HG03378 (cell line): ENCODE measurements at regions not wholly inside any gene's neighbourhood (a gene's known extent, or its start where the extent isn't known, plus 50 kb on each side); places are given as distances from the start of the nearest gene placed in this dataset.
"Not testable (repeated sequence)": the region's sequence is repeated elsewhere in the genome, so short reads cannot be mapped to it uniquely, and the experiment has no call there.

Experiments used
- ATAC-seq: cut with Tn5 transposase; IDR thresholded peaks from one replicate; pipeline ENCODE4 v1.9.1; 2021; ENCODE audit warnings: mild to moderate bottlenecking, moderate library complexity; ENCODE audit not compliant: unreplicated experiment

GRCh38 chr2:146584316-146584715 lies 1260.5 kb upstream of the ACVR2A start:
- ATAC-seq = no peak

DNA sequence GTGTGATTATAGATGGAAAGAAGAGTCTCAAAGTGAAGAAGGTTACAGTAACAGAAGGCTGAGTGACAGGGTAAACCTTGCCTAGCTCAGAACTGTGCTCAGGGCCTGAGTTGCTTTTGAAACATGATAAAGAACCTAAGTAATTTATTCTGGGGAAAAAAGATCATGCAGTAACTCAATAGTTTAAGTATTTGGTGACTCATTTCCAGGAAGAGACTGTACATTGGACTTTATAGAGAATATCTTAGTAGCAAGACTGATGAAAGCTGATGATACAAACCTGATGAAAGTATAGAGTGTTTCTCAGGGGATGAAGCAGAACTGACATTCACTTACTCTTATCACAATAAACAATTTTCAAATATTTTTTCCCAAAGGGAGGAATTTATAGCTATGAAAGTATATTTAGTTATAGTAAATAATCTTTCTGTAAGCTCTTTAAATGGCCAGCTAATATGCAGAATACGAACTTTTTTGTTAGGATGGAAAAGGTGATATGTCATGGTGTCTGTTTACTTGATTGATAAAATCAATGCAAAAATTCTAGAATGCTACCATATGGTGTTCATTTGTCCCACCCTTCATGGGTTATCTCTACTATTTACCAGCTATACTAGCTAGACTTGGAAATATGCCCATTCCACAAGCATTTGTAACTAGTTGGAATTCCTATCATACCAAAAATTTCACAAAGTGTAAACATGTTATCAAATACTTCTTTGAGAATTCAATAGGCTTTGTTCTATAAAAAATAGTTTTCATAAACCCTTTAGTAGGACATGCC lies 1265.5 kb upstream of the ACVR2A start:
- no peak for ATAC-seq

GRCh38 chr2:146576339-146577111 lies 1268.3 kb upstream of the ACVR2A start:
- no peak for ATAC-seq

DNA sequence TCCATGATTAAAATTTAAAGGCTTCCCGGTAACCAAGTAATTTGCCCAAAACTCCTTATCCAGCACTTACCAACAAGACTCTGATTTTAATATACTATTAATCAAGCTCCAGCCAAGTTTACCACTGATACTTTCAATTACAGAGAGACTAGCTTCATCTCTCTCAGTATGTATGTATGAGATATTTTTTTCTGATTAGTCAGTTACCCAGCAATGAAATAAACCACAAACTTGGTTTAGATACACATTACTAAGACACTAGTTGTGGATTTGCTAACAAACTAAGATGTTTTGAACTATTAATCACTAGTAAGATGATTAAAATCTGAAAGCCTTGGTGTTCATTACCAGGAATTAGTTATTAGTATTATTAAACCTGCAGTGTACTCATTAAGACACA lies 1272.2 kb upstream of the ACVR2A start:
- no peak for ATAC-seq

DNA sequence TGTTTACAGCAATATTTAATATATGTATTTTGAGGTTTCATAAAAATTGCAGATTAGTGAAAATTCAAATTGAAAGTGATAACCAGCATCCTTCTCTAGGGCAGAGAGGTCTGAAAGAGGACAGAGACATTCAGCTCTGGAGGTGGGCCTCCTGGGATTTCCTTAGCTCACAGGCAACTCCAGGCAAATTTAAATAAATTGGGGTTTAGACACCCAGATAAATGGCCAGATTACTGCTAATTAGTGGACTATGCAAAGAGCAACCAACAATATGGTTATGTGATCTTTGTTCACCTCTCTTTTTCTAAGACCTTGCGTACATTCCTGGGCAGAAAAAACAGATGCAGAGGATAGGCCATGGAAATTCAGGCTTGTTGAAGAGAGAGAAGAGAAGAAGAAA lies 1282.8 kb upstream of the ACVR2A start:
- ATAC-seq = no peak

GRCh38 chr2:146547236-146547635 lies 1297.6 kb upstream of the ACVR2A start:
- ATAC-seq = no peak

DNA sequence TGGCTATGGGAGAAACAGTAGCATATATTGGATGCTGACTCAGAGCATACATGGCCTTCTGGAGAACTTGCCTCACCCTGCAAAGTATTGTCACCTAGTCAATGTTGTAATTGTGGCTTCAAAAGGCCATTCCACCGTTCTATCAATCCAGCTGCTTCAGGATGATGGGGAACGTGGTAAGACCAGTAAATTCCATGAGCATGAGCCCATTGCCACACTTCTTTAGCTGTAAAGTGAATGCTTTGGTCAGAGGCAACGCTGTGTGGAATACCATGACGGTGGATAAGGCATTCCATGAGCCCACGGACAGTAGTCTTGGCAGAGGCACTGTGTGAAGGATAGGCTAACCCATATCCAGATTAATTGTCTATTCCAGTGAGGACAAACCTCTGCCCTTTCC lies 1300.1 kb upstream of the ACVR2A start:
- no peak for ATAC-seq

- ATAC-seq = no peak
These were observed 1302.9 kb upstream of the ACVR2A start for GRCh38 chr2:146541896-146542295.

DNA sequence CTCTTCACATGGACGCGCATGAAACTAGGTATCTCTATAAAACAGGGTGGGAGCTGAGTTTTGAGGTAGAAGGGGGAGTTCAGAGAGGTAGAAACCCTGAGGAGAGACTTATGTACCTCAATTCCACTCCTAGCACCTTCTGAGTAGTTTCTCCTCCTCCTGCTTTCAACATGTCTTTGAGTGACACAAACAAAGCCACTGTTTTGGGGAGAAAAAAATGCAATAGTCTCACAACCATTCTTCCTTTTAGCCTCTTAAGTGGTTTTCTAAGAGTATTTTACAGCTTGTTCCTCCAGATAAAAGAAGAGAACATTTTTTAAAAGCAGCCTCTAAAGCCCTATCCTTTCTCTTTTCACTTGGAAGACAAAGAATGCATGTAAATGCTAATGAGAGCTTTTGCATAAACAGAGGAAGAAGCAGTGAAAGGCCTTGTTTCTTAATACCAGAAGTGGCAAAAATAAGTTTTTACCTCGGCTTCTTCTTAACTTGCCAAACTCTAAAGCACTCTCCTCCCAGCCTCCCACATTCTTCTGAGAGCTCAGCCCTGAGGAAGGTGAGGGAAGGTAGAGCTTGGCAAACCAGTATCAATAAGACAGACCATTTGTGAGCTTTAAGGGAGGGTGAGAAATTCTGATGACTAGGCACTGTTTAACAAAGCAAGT lies 1304.4 kb upstream of the ACVR2A start:
- no peak for ATAC-seq

DNA sequence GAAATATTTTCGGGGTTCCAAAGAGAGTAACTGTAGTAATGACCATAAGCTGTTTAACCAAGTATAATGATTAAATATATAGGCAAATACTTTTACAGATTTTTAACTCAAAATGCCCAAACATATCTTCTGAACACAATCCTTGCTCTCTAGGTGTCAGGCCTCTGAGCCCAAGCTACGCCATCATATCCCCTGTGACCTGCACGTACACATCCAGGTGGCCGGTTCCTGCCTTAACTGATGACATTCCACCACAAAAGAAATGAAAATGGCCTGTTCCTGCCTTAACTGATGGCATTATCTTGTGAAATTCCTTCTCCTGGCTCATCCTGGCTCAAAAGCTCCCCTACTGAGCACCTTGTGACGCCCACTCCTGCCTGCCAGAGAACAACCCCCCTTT lies 1305.1 kb upstream of the ACVR2A start:
- not testable (repeated sequence) for ATAC-seq

DNA sequence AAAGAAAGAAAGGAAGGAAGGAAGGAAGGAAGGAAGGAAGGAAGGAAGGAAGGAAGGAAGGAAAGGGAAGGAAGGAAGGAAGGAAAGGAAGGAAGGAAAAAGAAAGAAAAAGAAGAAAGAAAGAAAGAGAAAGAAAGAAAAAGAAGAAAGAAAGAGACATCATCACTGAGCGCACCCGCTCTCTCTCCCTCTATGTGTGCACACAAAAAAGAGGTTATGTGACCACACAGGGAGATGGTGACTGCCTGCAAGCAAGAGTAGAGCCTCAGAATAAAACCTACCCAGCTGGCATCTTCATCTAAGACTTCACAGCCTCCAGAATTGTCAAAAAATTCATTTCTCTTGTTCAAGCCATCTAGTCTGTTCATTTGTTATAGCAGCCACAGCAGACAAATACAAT lies 1307.4 kb upstream of the ACVR2A start:
- ATAC-seq = no peak

- ATAC-seq = no peak
These were observed 1312.2 kb upstream of the ACVR2A start for GRCh38 chr2:146532509-146533147.

DNA sequence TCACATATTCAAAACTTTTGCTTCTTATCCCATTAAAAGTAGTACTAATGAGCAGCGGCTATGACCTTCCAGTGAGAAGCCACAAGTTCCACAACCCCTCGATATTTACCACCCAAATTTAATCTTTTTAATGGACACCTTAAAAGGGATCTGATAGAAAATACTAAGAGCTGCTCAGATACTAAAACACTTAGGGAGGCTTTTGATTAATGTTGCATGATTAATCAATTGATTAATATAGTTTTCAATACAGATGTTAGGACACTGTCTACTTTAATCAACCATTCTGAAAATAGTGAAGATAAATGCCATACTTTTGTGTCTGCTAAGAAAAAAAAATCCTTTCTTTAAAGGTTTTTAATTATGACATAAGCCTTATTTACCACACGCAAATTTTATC lies 1312.8 kb upstream of the ACVR2A start:
- ATAC-seq = no peak

DNA sequence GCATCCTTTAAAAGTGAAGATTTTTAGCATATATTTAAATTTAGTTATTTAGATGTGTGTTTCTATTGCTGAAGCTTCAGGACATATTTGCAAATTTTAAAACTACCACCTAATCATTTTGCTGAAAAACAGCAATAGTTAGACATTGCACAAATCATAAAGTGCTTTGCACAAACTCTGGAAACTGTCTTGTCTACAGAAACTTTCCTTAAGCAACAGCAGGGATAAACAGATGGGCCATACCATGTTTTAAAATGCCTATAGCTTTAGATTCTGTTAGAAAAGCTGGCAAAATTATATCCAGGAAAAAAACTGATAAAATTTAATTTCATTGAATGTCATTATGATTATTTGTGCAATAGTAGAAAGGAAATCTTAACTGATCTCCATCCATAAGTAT lies 1313.9 kb upstream of the ACVR2A start:
- ATAC-seq = no peak

GRCh38 chr2:146527166-146527565 lies 1317.7 kb upstream of the ACVR2A start:
- no peak for ATAC-seq

- no peak for ATAC-seq
These were observed 1321.6 kb upstream of the ACVR2A start for GRCh38 chr2:146523196-146523595.

DNA sequence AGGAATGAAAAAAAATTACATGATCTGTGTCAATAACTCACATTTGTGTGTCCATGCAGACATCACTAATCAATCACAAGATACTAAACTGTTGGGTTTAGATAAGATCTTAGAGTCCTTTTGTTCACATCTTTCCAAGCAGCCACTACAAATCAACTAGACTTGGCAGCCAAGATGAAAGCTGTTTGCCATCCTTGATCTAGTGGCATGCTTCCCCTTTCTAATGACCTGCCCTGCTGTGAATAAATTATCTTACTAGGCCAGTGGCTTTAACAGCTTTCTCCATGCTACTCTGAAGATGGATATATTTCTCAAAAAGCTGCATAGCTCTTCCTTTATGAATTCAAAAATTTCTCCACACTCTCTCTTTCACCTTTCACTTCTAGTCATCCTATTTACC lies 1338.0 kb upstream of the ACVR2A start:
- no peak for ATAC-seq

DNA sequence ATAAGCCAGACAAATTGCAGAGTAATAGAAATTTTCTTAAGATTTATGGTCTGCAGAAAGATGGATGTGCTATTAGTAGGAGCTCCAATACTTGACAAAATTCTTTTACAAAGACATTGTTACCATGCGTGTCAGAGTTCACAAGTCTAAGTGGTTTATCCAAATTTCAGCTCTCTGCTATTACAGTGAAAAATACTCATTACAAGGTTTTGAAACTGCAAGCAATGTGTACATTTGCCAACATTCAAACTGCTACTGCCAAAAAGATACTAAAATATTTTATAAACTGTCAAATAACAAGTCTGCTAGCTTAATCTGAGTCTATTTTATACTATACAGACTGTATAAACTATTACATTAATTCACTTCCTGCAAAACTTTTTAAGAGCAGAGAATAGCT lies 1341.5 kb upstream of the ACVR2A start:
- ATAC-seq = no peak

- ATAC-seq = no peak
These were observed 1348.6 kb upstream of the ACVR2A start for GRCh38 chr2:146496248-146496647.

GRCh38 chr2:146489386-146489785 lies 1355.4 kb upstream of the ACVR2A start:
- ATAC-seq = no peak

DNA sequence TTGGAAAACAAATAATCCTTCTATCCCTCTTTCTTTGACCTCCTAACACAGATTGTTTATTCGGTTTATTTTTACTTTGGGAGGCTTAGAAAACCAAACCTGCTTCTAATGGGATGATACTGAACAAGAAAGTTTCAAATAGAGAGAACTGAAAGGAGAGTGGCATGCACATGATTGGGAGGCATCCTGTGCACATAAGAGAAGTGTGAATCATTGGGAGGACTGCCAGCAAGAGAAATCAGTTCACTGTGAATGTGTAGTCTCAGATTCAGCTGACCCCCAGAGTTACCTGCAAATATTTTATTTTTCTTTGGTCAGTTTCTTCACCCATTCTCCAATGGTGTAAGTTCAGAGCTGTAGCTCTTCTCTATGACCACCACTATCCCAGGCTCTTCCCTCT lies 1363.2 kb upstream of the ACVR2A start:
- ATAC-seq = no peak
